ENCODE measurements at regions not wholly inside any gene's neighbourhood (a gene's known extent, or its start where the extent isn't known, plus 50 kb on each side); places are given as distances from the start of the nearest gene placed in this dataset.

DNA sequence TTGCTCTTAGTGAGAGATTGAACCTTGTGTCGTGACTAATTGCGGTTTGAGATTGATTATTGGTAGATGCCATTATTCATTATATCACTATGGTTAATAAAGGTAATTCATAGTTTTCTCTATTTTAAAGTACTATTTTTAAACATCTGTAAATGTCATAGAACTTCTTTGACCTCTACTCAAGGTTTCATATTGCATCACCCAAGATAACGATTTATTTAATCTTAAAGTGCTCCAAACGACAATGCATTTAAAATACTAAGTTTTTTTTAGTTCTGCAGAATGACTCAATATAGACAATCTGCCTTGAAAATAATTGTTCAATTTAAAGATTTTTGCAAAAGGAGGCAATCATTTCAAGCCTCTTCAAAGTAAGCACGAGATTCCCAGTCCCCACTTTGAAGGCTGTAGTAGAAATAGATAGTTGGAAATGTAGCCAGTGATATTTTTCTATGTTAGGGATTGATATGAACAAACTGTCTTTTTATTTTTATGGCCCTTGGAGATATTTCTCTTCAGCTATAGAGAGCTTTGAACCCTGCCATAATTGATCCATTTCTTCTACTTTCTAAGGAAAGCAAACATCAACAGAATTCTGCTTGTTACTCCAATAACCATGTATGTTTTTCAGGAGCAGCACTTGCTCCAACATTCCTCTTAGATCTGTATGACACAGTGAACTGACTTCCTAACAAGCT lies 114.2 kb upstream of the PALMD start:
- DNase-seq (ENCODE audit: insufficient read length, low spot score) = no peak
- FAIRE-seq = no peak
- no peak for TF ChIP-seq POLR2A (IDR thresholded peaks at IDR 0.05; ENCODE audit: low read depth, low read length)

DNA sequence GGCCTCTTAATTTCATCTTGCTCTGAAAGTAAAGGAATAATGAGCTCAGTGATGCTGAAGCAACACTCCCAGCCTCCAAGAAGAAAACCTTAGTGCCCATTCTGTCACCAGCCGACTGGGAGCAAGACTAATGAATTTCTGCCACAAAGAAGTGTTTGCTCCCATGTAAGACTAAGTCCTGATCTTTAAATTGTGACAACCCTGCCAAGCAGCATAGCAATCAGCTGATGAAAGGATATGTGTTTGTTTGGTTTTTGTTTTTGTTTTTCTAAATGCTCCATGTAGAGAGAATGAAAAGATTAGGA lies 113.7 kb upstream of the PALMD start:
- DNase-seq (ENCODE audit: insufficient read length, low spot score) (no peak), FAIRE-seq (no peak)
- TF ChIP-seq POLR2A (IDR thresholded peaks at IDR 0.05; ENCODE audit: low read depth, low read length) = no peak

DNA sequence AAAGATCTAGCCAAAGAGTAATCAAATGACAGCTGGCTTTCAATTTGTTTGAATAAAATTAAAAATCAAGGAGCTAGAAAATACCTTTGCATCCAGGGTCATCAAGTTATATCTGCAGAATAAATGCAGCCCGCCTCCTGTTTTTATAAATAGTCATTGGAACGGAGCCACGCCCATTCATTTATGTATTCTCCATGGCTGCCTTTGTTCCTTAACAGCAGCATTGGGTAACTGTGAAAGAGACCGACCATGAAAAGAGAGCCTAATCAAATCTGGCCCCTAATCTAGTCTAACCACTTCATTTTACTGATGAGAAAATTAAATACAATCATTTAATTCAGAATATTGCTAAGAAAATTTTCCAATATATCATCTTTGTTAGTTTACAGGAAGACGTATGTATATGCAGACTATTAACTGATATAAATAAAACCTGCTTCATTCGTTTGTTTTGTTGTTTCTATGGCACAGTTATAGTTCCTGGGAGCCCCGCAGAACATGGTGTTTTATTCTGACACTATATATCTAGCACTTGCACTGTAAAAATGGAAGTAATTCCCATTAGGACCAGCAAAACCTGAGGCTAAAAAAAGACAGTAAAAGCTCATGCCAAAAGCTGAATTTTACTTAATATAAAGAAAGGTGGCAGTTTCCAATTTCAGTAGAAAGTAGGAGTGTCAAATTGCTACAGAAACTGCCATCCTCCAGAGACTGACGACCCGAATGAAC lies 111.8 kb upstream of the PALMD start:
- DNase-seq (ENCODE audit: insufficient read length, low spot score) (no peak), FAIRE-seq (no peak)
- no peak for TF ChIP-seq POLR2A (IDR thresholded peaks at IDR 0.05; ENCODE audit: low read depth, low read length)

DNA sequence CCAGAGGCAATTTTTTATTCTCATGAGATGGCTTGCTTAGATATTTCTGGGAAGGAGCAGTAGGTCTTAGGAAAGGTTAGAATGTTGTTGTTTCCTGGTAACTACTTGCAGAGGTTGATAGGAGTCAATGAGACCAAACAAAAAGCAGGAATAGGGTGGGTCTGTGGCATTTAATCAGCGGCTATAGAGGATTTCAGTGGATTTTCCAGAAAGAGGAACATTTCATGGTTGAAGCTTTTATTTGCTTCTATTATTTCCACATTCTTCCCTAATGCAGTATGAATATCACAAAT lies 111.3 kb upstream of the PALMD start:
- DNase-seq (ENCODE audit: insufficient read length, low spot score) = no peak
- no peak for FAIRE-seq
- no peak for TF ChIP-seq POLR2A (IDR thresholded peaks at IDR 0.05; ENCODE audit: low read depth, low read length)

DNA sequence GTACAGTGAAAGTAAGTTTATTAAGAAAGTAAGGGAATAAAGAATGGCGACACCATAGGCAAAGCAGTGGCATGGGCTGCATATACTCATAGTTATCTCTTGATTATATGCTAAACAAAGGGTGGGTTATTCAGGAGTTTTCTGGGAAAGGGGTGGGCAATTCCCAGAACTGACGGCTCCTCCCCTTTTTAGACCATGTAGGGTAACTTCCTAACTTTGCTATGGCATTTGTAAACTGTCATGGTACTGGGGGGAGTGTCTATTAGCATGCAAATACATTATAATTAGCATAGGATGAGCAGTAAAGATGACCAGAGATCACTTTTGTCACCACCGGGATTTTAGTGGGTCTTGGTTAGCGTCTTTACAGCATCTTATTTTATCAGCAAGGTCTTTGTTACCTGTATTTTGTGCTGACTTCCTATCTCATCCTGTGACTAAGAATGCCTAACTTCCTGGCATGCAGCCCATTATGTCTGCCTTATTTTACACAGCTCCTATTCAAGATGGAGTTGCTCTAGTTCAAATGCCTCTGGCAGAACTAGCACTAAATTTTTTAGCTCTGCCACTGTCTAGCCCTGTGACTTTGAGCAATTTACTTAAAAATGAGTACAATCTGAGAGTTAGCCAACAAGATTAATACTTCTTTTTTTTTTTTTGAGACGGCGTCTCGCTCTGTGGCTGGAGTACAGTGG lies 110.3 kb upstream of the PALMD start:
- DNase-seq (ENCODE audit: insufficient read length, low spot score) = no peak
- FAIRE-seq = peak; percentile 11
- no peak for TF ChIP-seq POLR2A (IDR thresholded peaks at IDR 0.05; ENCODE audit: low read depth, low read length)

DNA sequence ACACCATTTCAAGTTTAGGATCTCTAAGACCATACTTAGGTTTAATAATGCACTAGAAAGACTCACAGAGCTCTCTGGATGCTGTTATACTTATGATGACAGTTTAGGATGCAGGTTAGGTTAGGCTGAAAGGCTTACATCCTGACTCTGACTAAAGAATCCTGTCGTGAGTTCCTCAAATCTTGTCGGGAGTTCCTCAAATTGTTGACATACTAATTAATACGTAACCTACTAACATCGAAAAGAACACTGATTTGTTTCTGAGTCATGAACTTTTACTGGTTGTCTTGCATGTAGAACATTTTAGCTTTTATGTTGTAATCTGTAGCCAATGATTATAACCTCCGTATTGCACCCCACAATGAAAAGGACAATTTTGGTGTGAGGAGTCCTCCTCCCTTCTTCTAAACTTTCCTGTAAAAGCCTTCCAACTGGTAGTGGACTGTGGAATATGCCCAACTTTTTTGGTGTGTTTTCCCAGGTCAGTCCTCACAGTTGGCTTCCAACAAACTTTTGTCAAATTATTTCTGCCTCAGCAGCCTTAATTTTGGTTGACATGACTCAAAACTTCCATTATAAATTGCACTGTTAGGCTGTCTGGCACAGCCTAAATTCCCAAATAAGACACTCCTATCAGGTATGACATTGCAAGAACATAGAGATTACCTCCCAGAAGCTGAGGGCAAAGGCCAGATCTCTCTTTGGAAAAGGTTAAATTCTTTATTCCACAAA lies 107.9 kb upstream of the PALMD start:
- no peak for TF ChIP-seq POLR2A (IDR thresholded peaks at IDR 0.05; ENCODE audit: low read depth, low read length)
- DNase-seq (ENCODE audit: insufficient read length, low spot score) = no peak
- no peak for FAIRE-seq

DNA sequence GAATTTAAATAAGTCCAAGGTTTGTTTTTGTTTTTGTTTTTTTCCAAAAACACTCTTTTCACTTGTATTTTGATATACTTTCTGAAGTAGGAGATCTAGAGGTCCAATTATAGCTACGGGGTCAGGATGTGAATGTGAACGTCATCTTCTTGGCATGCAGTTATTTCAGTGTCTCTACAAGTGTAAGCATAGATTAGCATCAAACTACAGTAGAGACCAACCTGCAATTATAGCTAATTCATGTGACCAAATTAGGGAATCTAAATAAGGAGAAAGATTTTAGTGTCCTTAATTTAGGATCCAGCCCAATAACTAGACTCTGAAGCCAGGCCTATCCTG lies 107.3 kb upstream of the PALMD start:
- FAIRE-seq (no peak), DNase-seq (ENCODE audit: insufficient read length, low spot score) (no peak)
- TF ChIP-seq POLR2A (IDR thresholded peaks at IDR 0.05; ENCODE audit: low read depth, low read length) = no peak

DNA sequence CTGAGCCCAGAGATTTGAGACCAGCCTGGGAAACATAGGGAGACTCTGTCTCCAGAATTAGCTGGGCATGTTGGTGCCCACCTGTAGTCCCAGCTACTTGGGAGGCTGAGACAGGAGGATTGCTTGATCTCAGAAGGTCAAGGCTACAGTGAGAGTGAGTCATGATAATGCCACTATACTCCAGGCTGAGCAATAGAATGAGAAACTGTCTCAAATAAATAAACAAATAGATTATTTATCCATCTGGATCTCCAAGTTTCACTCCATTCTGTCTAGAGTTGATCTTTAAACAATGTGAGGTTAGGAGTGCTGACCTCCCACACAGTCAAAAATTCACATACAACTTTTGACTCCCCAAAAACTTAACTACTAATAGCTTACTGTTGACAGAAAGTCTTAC lies 106.8 kb upstream of the PALMD start:
- no peak for DNase-seq (ENCODE audit: insufficient read length, low spot score)
- no peak for FAIRE-seq
- no peak for TF ChIP-seq POLR2A (IDR thresholded peaks at IDR 0.05; ENCODE audit: low read depth, low read length)

DNA sequence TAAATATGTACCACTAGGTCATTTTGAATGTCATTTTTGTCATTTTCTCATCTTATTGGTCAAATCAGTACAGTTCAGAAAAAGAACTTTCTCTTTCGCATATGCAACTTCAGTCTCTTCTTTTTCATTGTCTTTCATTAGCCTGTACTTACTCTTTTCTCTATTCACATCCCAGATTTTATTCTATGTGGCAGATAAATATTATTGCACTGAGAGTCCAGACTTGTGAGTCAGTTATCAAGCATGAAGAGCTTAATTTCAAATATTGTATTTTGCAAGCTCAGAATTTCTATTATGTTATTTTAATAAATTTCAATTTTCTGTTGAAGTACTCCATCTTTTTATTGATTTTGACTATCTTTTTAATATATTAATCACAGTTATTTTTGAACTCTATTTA lies 105.2 kb upstream of the PALMD start:
- no peak for DNase-seq (ENCODE audit: insufficient read length, low spot score)
- no peak for TF ChIP-seq POLR2A (IDR thresholded peaks at IDR 0.05; ENCODE audit: low read depth, low read length)
- FAIRE-seq = no peak

DNA sequence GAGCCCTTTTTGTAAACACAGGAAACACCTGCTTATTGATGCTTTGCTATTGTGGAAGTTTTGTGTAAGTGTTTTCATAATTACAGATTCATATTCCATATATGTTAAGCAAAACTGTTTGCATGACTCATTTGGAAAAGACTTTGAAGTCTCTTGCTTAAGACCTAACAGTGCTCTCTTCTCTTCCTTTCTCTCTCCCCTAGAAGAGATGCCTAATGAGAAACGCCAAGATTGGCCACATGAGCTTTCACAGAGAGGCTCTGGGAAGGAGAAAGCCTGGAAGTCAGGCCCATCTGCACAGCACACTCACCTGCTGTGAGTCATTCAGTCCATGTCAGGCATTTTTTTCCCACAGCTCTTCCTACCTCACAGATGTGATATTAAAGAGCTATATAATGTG lies 101.6 kb upstream of the PALMD start:
- DNase-seq (ENCODE audit: insufficient read length, low spot score) (no peak), FAIRE-seq (peak; percentile 43)
- no peak for TF ChIP-seq POLR2A (IDR thresholded peaks at IDR 0.05; ENCODE audit: low read depth, low read length)

DNA sequence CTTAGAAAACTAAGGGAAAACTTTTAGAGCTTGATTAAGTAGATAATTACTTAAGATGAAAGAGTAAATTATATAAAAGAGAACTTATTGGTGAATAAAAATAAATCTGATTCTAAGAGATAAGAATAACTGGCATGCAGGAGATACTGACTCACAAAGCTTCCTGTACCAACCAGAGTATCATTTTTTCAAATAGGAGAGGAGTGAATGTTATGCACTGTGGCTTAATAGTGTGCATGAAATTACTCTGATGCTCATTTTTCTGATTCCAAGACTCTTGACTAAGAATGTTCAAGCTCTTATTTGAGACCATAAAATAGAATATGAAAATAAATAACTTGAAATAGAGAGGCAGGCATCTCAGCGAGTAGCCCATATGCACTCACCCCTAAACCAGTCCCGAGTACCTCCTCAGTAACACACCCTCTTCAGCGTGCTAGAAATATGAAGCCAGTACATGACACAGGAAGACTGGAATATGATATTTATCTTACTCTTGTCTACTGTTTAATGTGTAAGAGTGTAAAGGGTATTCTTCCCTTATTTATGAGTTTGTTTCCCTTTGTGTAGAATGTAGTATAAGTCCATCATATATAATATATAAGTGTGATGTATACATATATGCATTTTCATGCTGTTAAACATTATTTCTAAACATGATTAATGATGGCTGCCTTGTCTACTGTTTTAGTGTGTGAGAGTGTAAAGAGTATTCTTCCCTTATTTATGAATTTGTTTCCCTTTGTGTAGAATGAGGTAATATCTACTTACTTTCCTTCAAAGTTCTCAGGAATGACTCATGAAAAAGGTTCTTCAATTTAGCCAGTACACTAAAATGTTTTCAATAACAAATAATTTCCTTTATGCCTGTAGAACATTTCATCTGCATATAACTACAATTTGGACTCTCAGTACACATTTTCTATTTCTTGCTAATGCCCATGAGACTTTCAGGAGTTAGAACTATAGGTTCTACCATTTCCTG lies 99.2 kb upstream of the PALMD start:
- TF ChIP-seq POLR2A (IDR thresholded peaks at IDR 0.05; ENCODE audit: low read depth, low read length) = no peak
- no peak for DNase-seq (ENCODE audit: insufficient read length, low spot score)
- FAIRE-seq = peak; percentile 48

DNA sequence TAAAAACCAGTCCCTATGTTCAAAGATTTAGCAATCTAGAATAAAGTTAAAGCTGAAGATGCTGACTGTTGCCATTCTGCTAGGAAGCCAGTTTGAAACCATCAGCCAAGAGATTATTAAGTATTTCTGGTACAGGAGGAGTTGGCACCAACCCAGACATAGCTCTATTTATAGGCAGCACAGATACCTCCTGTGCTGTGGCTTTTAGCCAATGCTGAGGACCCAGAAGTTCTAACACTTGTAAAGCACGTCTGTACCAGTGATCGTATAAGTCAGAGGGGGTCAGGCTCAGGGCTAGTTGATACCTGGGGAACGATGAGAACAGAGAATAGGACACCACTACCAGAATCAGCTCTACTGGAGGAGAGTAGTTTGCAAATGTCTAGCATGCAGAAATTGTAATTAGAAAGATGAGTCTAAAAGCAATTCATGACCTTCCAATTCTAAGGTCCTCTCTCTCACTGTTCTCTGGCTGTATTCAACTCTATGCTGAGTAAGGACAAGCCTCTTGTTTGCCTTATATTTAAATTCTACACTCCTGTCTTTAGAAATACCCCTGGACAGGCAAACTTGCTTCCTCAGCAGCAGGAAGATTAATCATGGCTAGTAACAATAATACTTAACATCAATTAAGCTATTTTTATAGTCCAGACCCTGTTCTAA lies 96.8 kb upstream of the PALMD start:
- no peak for TF ChIP-seq POLR2A (IDR thresholded peaks at IDR 0.05; ENCODE audit: low read depth, low read length)
- no peak for DNase-seq (ENCODE audit: insufficient read length, low spot score)
- no peak for FAIRE-seq

DNA sequence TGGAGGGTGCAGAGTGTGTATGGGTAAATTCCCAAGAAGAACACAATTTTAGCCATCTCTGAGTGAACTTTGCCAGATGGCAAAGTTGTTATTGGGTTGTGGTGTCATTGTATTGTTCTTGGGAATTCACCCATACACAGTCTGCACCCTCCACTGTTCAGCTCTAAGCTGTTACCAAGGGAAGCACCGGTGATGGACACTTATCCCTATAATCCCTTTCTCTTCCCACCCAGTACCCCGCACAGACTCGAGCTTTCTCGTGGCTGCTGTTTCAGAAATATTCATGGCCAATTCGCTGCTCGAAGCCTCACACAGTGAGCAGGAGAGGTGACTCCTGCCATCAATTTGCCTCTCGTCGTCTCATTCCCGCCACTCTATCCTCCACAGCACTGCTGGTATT lies 95.7 kb upstream of the PALMD start:
- TF ChIP-seq POLR2A (IDR thresholded peaks at IDR 0.05; ENCODE audit: low read depth, low read length) = no peak
- FAIRE-seq (no peak), DNase-seq (ENCODE audit: insufficient read length, low spot score) (no peak)
